K562 (cell line): ENCODE measurements at regions not wholly inside any gene's neighbourhood (a gene's known extent, or its start where the extent isn't known, plus 50 kb on each side); places are given as distances from the start of the nearest gene placed in this dataset.

ENCODE experiments used
- ATAC-seq: fragments of 200-7000 bp; cut with Tn5 transposase; 3 replicates; pipeline ENCODE4 v1.9.1; 2020; ENCODE audit warnings: moderate library complexity
- BruUV-seq: library from RNA; stranded (reverse); fragments of 400-500 nt; replicated peaks from 2 replicates; lab custom pipeline; 2021; lab: Mats Ljungman, UMichigan
- CTCF ChIA-PET: fragments of 300-600 bp; formaldehyde crosslinking; extraction: SDS; loops from one replicate; lab custom pipeline; 2021; ENCODE audit warnings: low intra/inter-chr PET ratio; lab: Yijun Ruan, JAX
- POLR2A ChIA-PET: fragments of 300-600, 350-650 bp; sonication (Branson Sonifier 250); formaldehyde crosslinking; extraction: SDS; loops from one replicate; lab custom pipeline; 2021; ENCODE audit warnings: antibody characterized with exemption, inconsistent platforms; lab: Yijun Ruan, JAX
- DNase-seq, 4 experiments: peaks; one replicate each; pipeline versions ENCODE4 v3.0.0 to v3.0.0-alpha.2; 2011 to 2018; ENCODE audit warnings: low spot score in 3 of 4, mixed read lengths in 3 of 4; ENCODE audit errors: extremely low read depth in 1 of 4
- FAIRE-seq: peaks from 2 replicates; lab custom pipeline; 2011; peaks lifted over from hg19 to GRCh38; lab: Jason Lieb, UNC
- H2AFZ ChIP-seq: 2 replicates; pipeline ENCODE4 v1.6.0; 2011; ENCODE audit warnings: low read depth, low read length, control low read depth, inconsistent platforms
- H3K27ac ChIP-seq: fragments of 200-600 bp; 3 replicates; pipeline ENCODE4 v1.8.0; 2011; ENCODE audit warnings: low read depth, mild to moderate bottlenecking, control low read depth, inconsistent platforms, low read length, moderate library complexity, mixed read lengths; ENCODE audit errors: extremely low read depth
- H3K27me3 ChIP-seq, 2 experiments: fragments of 300-600 bp in 1 of 2; 2 replicates in 1 of 2; 3 replicates in 1 of 2; pipeline versions ENCODE4 v1.6.0 to v1.8.0; 2011; ENCODE audit warnings: inconsistent platforms in 2 of 2, low read length in 2 of 2, mild to moderate bottlenecking in 1 of 2, mixed read lengths in 1 of 2, moderate library complexity in 1 of 2; ENCODE audit not compliant: control insufficient read depth in 2 of 2, insufficient read depth in 2 of 2
- H3K36me3 ChIP-seq: fragments of 300-600 bp; 3 replicates; pipeline ENCODE4 v1.8.0; 2011; ENCODE audit warnings: mild to moderate bottlenecking, low read length, inconsistent platforms; ENCODE audit not compliant: control insufficient read depth, insufficient read depth
- H3K4me1 ChIP-seq, 2 experiments: fragments of 200-600 bp in 1 of 2; replicated peaks in 1 of 2; 2 replicates in 1 of 2; 3 replicates in 1 of 2; pipeline versions ENCODE4 v1.5.1 to v1.8.0; 2011; ENCODE audit warnings: inconsistent platforms in 2 of 2, low read length in 2 of 2, mild to moderate bottlenecking in 1 of 2, mixed read lengths in 1 of 2, moderate library complexity in 1 of 2; ENCODE audit not compliant: control insufficient read depth in 2 of 2, insufficient read depth in 2 of 2
- H3K4me2 ChIP-seq: 2 replicates; pipeline ENCODE4 v1.6.1; 2011; ENCODE audit warnings: low read length, control low read depth, inconsistent platforms, mixed read lengths; ENCODE audit not compliant: insufficient read depth
- H3K4me3 ChIP-seq: fragments of 200-600 bp; sonication (generic), shearing (Covaris generic); 2 replicates; pipeline ENCODE4 v1.5.1; 2016; ENCODE audit warnings: control low read depth, inconsistent platforms
- H3K79me2 ChIP-seq: fragments of 200-600 bp; 3 replicates; pipeline ENCODE4 v1.8.0; 2011; ENCODE audit warnings: low read length, inconsistent platforms; ENCODE audit not compliant: control insufficient read depth, insufficient read depth
- H3K9ac ChIP-seq, 2 experiments: 2 replicates each; pipeline versions ENCODE4 v1.6.0 to v1.6.1; 2011; ENCODE audit warnings: low read depth in 2 of 2, low read length in 2 of 2, control low read depth in 1 of 2, inconsistent platforms in 1 of 2, mild to moderate bottlenecking in 1 of 2, mixed read lengths in 1 of 2; ENCODE audit not compliant: insufficient read depth in 1 of 2
- H3K9me1 ChIP-seq: one replicate; pipeline ENCODE4 v1.6.0; 2011; ENCODE audit warnings: inconsistent platforms, mild to moderate bottlenecking, low read length, moderate library complexity; ENCODE audit not compliant: control insufficient read depth, insufficient read depth
- H3K9me3 ChIP-seq: replicated peaks from 2 replicates; pipeline ENCODE4 v1.5.1; 2011; ENCODE audit warnings: low read depth, low read length, inconsistent platforms; ENCODE audit not compliant: control insufficient read depth, insufficient read depth
- H4K20me1 ChIP-seq: replicated peaks from 2 replicates; pipeline ENCODE4 v1.6.1; 2011; ENCODE audit warnings: low read length, inconsistent platforms, mixed read lengths; ENCODE audit not compliant: control insufficient read depth, insufficient read depth
- C11orf30 ChIP-seq: fragments of 450-650 bp; IDR thresholded peaks from 2 replicates; pipeline ENCODE4 v1.6.1; 2016; ENCODE audit warnings: low read depth, mild to moderate bottlenecking
- HNRNPL ChIP-seq: fragments of 200-400 bp; formaldehyde crosslinking; IDR thresholded peaks from 2 replicates; pipeline ENCODE4 v1.6.1; 2017; ENCODE audit warnings: low read depth, mild to moderate bottlenecking, low read length
- NCOA1 ChIP-seq: fragments of 450-650 bp; IDR thresholded peaks from 2 replicates; pipeline ENCODE4 v1.6.1; 2016; ENCODE audit warnings: low read depth
- POU5F1 ChIP-seq: fragments of 150-350 bp; IDR thresholded peaks from 2 replicates; pipeline ENCODE4 v1.6.1; 2014; ENCODE audit warnings: borderline replicate concordance, low read length, low read depth, mild to moderate bottlenecking; ENCODE audit not compliant: partially characterized antibody
- SMARCB1 ChIP-seq: IDR thresholded peaks from 2 replicates; pipeline ENCODE4 v1.6.1; 2011; ENCODE audit warnings: improper control_type of control experiment, low read depth; ENCODE audit not compliant: insufficient read length
- WGBS: fragments of 100-300 bp; shearing (Covaris generic); methylation state at CpG from one replicate; pipeline ENCODE4 v1.1.6; 2016; ENCODE audit warnings: low coverage, mixed read lengths; ENCODE audit not compliant: insufficient coverage; ENCODE audit errors: missing lambda C conversion rate; 5-methylcytosine and 5-hydroxymethylcytosine counted together
- in situ Hi-C: fragments of 300-500 bp; cut with MboI; formaldehyde crosslinking; loops from 4 replicates; pipeline ENCODE4 v1.15.0; 2018; ENCODE audit warnings: inconsistent platforms, mixed read lengths
- intact Hi-C: fragments of 100-400 bp; cut with micrococcal nuclease; formaldehyde crosslinking; loops from 2 replicates; pipeline ENCODE4 v1.14.2; 2022
- TF ChIP-seq, protein P1 (sequence below): sonication (generic); formaldehyde crosslinking; IDR thresholded peaks from 2 replicates; pipeline ENCODE4 v1.4.0; 2020; ENCODE audit warnings: mild to moderate bottlenecking, missing genetic modification reagents

DNA sequence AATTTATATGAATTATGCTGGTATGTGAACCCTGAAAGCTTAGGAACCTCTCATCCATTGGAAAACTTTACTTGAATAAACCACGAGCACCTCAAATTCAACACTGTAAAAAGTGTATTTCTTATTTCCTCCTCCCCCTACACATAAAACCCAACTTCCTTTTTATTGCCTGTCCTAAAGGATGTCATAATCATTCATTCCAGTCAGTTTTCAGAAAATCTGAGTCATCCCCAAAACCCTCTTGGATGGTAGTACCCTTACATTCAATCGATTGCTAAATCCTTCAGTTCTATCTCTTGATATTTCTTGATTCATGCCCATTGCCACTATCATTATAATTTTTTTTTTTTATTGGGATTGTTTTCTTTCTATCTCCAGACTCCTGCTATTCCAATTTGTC is 91.1 kb upstream of the ATP8A1 start:
- WGBS: 0% methylated on average over 2 of the region's 2 CpGs
- CTCF ChIA-PET: no interaction called here
- in situ Hi-C loops: no loop called here

More for the DNA sequence above, 91.1 kb upstream of the ATP8A1 start:
- H3K27me3 ChIP-seq: no peaks in the 10 kb centered on the region
- no peak for DNase-seq
- no peaks in the 10 kb centered on the region for H3K79me2 ChIP-seq
- no TSS peak for BruUV-seq
- no peak overlapping the region for H3K27ac ChIP-seq
- no peaks in the 10 kb centered on the region for H3K9me1 ChIP-seq
- H3K36me3 ChIP-seq: no peaks in the 10 kb centered on the region
- H3K4me2 ChIP-seq: no peak overlapping the region
- POLR2A ChIA-PET: no interaction called here
- H3K9me3 ChIP-seq: no peaks in the 10 kb centered on the region
- no peak for ATAC-seq
- no peaks in the 10 kb centered on the region for H3K4me1 ChIP-seq
- no peaks in the 10 kb centered on the region for H4K20me1 ChIP-seq
- no peak overlapping the region for H3K4me3 ChIP-seq
- H2AFZ ChIP-seq: no peak overlapping the region
- no peak overlapping the region for H3K9ac ChIP-seq
- intact Hi-C loops: no loop called here
- TF ChIP-seq NCOA1 (no peak), HNRNPL (no peak), C11orf30 (no peak), SMARCB1 (no peak), POU5F1 (no peak)
- TF ChIP-seq, protein P1, sequence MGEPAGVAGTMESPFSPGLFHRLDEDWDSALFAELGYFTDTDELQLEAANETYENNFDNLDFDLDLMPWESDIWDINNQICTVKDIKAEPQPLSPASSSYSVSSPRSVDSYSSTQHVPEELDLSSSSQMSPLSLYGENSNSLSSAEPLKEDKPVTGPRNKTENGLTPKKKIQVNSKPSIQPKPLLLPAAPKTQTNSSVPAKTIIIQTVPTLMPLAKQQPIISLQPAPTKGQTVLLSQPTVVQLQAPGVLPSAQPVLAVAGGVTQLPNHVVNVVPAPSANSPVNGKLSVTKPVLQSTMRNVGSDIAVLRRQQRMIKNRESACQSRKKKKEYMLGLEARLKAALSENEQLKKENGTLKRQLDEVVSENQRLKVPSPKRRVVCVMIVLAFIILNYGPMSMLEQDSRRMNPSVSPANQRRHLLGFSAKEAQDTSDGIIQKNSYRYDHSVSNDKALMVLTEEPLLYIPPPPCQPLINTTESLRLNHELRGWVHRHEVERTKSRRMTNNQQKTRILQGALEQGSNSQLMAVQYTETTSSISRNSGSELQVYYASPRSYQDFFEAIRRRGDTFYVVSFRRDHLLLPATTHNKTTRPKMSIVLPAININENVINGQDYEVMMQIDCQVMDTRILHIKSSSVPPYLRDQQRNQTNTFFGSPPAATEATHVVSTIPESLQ (CRISPR knock-in tag): no peak
- no peak for FAIRE-seq
